Activated CD4-positive, alpha-beta T cell treated with anti-CD3 and anti-CD28 coated beads, Interleukin-2, amount 50 U/mL, for 24 hours (primary cell): ENCODE measurements at regions not wholly inside any gene's neighbourhood (a gene's known extent, or its start where the extent isn't known, plus 50 kb on each side); places are given as distances from the start of the nearest gene placed in this dataset.

ENCODE experiments used
- DNase-seq, 2 donors: peaks; one replicate each; pipeline ENCODE4 v3.0.0-alpha.2; 2020; ENCODE audit warnings: low read depth in 1 of 2, low spot score in 1 of 2

DNA sequence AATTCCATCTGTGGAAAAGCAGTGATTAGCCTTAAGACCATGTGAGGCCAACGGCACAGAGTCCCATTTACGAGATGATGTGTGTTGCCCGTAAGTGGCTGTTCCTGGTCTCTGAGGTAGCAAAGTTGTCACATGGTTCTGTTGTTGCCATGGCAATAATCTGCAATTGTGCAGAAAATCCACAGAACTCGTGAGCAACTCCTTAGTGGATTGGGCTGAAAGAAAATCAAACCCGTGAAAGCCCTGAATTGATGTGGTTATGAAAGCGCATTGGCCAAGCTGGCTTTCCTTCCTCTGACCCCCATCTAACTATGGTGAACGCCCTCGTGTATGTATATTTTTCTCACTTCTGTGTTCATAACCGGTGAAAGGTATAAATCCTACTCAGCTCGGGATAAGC, 614.7 kb downstream of the EBF1 start:
- DNase-seq, result no peak

DNA sequence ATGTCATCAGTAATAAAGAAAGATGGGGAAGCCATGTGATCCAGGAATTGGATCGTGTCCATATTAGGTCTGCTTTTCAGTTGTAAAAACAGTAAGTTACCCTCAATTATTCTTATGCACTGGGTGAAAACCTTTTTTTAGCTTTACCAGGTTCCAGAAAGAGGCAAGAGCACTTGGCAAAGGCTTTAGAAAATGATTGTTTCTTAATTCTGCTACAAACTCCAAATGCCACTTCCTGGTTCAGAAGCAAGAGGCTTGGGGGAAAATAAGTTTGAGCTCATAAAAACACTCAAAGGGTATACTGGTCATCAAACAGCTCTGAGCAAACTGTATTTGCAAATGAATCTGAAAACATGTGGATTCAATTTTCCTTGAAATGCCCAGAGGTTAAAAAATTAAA, 615.6 kb downstream of the EBF1 start:
- DNase-seq, result no peak

DNA sequence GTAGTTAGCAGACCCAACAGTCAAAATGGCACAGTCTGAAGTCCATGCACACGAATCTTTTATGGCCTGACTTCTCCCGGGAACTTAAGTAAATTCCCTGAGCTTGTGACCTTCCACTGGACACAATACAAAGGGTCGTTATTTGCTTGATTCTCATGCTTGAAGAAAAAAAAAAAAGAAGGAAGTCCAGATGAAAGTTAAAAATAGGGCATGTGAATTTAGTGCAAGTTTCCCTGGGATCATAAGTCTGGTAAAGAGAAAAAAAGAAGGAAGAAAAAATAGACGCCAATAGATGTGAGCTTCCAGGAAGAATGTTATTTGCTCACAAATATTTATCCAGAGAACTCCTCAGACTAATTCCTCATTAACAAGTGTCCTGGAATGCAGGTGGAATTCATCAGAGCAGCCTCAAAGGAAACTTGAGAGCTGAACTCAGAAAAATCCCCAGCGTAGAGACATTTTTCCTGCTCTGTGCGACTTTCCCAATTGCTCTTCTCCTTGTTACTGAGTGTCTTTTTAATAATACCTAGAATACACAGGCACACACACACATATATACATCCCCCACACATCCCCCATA, 616.3 kb downstream of the EBF1 start:
- DNase-seq, result no peak

GRCh38 chr5:158482125-158482524, 617.6 kb downstream of the EBF1 start:
- no peak for DNase-seq

DNA sequence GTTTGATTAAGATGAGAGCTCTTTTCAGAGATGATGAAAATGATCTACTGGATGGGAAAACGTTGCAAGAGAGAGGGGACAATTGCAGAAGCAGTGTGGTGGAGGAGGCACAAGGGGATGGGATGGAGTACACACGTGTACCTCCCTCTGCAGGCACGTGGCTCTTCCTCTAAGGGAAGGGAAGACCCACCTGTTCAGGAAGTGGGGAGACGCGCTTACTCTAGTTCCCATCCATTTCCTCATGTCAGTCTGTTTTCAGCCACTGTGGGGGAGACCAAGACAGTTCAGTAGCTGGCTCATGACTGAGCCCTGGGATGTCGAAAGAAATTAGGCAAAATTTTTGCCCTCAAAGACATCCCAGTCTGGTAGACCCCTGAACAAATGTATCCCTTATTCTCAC, 619.2 kb upstream of the CLINT1 start:
- DNase-seq, result no peak

DNA sequence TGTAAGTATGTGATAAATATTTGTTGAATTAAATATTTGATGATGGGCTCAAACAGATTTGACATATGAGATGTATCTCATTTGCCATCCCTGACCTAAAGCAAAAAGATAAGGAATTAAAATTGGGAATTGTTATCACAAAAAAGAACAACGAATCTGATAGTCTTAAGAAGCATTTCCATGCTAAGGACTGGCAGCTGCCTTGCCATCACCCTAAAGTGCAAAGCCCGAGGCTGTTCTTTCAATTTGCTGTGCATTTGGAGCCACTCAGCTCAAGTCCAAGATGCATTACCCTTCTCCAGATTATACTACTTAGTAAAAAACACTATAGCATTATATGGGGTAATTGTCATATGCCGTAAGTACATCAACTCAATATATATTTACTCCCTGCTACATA, 618.3 kb upstream of the CLINT1 start:
- no peak for DNase-seq

DNA sequence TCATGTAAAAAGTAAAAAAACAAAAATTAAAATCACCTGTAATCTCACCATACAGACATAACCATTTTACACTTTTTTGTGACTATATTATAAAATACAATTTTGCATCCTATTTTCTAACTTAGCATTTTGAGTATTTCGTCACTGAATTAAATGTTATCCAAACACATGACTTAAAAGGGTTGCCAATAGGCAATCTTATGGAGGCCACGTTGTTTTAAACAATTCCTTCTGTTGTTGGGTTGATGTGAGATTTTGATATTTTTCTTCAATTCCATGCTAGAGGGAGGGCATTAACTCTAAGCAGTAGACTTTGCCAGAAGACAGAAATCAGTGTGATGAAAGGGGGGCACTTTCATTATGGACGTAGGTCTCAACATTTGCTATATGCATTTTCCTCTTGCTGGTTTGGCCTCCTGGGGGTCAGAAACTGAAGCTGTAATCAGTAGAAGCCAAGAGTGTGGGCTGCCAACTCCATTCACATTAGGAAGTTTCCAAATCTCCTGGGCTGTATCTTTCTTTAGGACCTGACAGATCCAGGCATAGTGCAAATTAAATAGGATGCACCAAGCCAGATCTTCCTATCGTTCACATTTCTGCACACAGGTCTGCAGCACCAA, 614.2 kb upstream of the CLINT1 start:
- no peak for DNase-seq

DNA sequence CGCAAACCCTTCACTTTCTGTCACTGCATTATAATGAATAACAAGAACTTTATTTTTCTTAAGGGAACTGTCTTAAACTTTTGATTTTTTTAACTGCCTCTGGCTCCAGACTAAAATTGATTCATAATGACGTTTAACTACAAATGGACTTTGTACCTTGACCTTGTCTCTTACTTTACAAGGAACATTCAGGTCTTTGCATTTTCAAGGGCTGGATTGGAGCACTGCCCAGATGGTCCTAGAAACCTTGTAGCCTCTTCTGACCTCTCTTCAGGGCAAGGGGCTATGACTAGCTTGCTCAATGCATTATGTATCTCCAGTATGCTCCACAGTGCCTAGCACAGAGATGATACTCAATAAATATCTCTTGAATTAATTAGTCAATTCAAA, 612.6 kb upstream of the CLINT1 start:
- no peak for DNase-seq

GRCh38 chr5:158470764-158471534, 612.0 kb upstream of the CLINT1 start:
- DNase-seq, result no peak

GRCh38 chr5:158468444-158468843, 609.5 kb upstream of the CLINT1 start:
- no peak for DNase-seq

DNA sequence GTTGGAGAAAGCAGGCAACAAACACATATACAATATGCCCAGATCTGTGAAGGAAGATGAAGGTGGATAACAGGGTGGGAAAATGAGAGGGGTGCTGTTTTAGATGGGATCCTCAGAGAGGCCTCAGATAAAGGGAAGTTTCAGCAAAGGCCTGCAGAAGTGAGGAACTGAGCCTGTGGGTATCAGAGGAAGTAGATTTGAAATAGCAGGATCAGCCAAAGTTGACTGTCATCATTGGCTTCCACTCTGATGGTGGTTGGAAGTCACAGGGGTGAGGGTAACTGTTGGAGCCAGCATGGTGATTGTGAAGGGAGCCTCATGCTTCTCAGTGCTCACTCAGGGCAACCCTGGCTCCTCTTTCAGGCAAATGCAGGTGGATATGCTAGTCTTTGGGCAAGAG, 607.2 kb upstream of the CLINT1 start:
- no peak for DNase-seq

DNA sequence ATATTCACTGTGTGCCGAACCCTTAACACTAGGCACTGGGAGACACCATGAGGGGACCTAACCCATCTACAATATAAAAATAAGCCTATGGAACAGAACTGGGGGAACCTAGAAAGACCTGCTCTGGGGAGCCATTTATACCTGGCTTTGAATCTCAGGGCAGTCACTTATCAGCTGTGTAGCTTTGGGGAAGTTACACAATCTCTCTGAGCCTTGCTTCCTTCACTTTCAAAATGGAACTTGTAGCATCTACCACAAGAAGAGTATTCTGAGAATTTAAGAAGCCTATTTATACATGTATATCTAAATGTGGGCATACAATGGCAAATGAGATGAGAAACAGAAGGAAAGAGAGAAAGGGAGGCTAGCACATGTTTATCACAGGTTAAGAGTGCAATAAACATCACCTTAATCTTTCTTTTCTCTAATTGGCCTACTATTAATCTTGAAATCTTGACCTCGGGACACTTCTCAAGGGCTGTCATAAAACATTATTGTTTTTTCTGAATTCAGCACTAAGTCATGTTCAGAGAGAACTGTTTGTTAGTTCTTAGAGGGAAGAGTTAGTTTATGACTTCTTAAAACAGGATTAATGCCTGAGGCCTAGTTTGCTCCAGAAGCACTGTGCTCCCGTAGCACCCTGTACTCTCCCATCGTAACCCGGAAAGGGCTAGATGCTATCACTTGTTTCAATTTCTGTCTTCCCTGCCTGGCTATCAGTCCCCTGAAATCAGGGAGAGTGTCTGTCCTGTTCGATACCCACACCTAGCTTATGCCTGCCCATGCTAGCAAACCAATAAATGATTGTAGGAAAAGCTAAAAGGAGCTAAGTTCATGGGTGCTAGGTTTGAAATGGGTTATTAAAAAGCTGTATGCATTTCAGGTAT, 606.4 kb upstream of the CLINT1 start:
- DNase-seq, result no peak

DNA sequence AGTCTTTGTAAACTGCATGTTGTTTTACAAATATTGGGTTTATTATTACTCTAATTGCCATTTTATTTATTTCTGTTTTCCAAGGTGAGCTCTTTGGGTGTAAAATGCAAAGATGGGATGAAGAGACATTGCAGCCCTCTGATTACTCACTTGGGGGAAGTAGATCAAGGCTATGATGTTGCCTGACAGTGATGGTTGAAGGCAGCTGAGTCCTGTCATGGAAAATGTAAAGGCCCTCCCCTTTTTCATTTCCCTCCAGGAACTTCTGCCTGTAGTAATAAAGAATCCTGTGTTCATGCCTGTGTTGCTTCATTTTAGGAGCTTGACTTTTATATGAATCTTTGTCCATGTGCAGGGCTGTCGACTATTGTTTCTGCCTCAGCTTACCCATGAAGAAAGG, 605.4 kb upstream of the CLINT1 start:
- DNase-seq, result no peak

GRCh38 chr5:158463938-158464337, 605.0 kb upstream of the CLINT1 start:
- DNase-seq, result no peak

DNA sequence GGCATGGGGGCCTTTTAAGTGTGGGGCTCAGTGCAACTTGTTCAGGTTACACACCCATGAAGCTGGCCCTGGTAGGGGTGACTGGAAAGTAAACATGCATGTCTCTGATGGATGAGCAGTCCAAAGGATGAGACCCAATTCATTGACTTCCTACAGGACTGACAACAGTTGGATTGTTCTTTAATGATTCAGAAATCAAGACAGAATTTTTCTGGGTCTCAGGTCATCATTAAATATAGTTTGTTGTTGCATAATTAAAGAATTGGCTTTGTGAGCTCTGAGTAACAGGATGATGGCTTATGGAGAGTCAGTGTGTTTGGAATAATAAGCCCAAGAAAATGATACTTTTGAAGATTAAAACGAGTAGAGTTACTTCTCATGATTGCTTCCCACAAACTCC, 604.2 kb upstream of the CLINT1 start:
- DNase-seq, result no peak

- no peak for DNase-seq
These were observed 603.6 kb upstream of the CLINT1 start for GRCh38 chr5:158462349-158463114.

- DNase-seq, result no peak
These were observed 602.4 kb upstream of the CLINT1 start for GRCh38 chr5:158461240-158461854.

DNA sequence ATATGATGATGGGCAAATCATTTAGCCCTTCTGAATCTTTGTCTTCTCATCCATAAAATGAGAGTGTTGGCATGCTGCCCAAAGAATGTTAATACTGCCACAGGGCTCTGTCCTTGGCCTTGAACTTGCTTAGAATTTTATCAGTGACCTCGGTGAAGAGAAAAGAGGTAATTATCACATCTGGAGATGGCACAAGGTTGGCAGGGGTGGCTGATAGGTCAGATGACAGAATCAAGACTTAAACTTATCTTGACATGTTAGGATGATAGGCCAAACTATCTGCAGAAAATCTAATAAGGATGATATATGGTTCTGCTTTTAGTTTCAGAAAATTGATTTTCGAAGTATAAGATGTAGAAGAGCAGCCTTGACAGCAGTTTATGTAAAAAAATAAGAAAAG, 599.1 kb upstream of the CLINT1 start:
- DNase-seq, result no peak

DNA sequence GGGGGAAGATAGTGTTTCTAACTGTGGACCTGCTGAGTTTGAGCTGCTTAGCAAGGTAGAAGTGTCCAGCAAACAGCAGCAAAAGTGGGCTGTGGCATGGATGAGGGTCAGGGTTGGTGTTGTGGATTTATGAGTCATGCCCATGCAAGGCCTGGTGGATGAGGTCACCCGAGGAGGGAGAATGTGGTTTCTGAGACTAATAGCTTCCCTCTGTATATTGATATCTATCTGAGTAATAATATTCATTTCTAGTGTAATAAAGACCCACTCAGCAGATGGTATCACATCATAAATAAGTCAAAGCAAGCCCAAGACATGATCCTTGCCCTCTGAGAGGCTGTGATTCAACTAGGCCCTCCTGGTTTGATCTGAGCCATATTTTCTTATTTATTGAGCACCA, 597.8 kb upstream of the CLINT1 start:
- no peak for DNase-seq

DNA sequence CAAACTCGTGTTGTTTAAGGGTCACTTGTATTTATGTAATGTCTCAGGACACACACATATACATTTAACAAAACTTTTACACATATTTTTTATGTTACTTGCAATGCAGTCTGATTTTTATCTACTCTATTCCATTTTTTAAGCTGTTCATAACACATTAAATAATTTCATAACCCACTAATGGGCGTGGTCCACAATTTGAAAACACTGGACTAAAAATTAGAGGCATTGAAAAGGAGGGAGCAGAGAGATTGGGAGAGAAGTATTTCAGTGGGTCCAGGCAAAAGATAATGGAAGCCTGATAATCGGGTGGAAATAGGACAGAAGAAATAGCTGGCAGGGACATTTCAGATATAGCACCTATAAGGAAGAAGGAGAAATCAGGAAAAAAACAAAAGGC, 597.3 kb upstream of the CLINT1 start:
- DNase-seq, result no peak
